ENCODE measurements at regions not wholly inside any gene's neighbourhood (a gene's known extent, or its start where the extent isn't known, plus 50 kb on each side); places are given as distances from the start of the nearest gene placed in this dataset.

DNA sequence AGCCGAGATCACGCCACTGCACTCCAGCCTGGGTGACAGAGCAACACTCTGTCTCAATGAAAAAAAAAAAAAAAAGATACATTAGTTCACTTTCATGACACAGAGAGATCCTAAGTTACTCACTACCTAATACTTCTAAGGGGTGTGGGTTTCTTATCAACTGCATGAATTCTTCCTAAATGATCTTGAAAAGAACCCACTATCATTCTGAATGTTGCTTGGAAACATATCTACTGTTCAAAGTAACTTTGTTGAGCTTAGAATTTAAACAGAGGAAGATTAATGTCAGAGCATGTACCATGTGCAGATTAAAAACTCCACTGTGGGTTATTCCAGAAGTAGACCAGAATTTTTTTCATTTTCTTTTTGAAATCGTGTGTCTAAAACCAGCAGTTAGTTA is 241.5 kb downstream of the LTN1 start:
- no peak for DNase-seq (ENCODE audit: low read depth)

DNA sequence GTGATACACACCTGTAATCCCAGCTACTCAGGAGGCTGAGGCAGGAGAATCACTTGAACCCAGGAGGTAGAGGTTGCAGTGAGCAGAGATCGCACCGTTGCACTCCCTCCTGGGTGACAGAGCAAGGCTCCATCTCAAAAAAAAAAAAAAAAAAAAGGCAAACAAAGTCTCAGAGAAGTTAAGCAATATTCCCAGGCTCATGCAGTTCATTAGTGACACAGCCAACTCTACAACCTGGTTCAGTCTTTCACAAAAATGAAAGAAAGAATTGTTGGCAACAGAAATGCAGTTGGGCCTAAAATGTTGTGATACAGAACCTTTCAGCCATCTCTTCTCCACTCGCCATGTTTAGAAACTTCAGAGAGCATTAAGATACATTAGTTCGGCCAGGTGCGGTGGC is 242.1 kb downstream of the LTN1 start:
- DNase-seq (ENCODE audit: low read depth): no peak

DNA sequence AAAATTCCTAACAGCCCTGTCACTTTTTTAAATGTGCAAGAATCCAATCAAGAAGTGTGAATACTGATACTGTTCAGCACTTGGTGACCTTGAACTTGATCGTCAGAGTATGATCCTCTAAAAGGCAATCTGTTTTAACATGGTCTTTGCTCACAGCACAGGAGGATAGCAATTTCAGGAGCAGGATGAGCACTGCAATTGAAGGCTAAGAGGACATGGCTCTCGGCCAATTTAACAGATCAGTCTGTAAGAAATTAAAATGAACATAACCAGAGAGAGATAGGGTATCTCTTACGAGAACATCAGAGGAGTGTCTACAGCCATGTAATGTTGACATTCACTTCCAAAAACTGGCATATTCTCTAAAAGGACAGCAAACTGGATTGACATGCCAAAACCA is 243.1 kb downstream of the LTN1 start:
- no peak for DNase-seq (ENCODE audit: low read depth)

DNA sequence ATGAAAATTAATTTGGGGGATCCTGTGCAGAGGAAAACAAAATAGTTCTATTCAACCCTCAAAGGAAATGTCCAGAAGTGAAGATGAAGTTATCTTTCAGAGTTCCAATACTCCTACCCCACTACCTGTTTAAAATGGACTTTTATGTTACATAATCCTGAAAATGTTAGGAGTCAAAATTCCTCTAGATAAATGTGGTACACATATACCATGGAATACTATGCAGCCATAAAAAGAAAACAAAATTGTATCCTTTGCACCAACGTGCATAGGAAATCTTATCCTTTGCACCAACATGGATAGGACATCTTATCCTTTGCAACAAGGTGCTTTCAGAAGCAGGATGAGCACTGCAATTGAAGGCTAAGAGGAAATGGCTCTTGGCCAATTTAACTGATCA is 245.2 kb downstream of the LTN1 start:
- no peak for DNase-seq (ENCODE audit: low read depth)

DNA sequence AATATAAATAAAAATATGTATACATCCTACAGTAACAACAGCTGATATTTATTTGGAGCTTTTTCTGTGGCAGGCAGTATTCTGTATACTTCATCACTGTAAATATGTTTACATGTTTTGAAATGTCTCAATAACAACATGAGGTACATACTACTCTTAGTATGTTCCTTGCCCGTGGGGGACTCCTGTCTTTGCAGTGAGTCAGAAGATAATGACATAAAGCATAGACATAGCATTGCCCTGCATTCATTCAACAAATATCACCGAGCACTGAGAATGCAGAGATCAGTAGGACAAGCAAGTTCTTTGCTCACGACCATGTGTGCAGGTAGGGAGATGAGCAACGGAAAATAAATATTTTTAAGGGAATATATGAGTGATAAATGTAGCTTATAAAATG is 246.5 kb downstream of the LTN1 start:
- no peak for DNase-seq (ENCODE audit: low read depth)

DNA sequence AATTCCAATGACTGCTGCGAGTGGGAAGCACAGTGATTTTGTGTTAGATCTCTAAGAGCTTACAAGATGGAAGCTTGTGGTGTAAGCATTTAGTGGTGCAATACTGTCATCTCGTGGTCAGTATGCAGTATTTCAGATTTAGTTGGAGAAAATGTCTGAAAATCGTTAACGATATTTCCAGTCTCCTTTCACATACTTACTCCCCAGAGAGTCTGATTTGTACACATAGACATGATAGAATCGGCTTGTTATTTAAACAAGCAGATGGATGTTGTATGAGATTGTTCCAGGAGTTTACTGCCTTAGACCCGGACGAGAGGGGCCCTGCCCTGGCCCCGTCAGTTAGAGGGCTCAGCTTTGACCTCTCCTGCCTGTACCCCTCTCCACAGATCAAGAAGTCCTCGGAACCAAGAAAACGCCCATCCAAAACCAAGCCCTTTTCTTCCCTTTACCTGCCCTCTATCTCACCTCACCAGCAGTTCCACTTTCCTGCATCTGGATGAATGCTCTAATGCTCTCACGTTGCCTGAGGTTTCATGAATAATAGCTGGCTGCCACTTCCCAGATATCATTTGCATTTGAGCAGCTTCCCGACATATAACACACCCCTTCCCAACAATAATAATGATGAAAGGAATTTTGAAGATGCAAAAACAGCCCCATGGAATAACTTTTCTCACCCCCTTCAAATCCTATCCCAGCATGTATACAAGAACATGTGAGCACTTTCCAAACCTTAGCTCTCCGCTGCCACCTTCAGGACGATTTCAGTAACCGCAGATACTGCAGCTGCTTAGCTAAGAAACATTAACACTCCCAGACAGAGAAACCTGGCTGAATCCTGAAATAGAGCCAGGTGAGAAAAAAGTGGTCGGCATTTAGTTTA is 247.3 kb downstream of the LTN1 start:
- DNase-seq (ENCODE audit: low read depth): peak; percentile 73

DNA sequence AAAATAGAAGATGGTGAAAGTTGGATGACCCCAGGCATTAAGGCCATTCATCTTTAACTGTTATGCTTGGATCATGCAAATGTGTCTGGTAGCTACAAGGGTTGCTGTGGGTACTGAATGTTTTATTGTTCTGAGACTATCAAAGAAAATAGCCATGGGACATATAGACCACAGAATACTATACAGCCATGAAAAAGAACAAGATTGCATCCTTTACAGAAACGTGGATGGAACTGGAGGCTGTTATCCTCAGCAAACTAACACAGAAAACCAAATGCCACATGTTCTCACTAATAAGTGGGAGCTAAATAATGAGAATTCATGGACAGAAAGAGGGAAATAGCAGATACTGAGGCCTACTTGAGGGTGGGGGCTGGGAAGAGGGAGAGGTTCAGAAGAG is 249.0 kb downstream of the LTN1 start:
- DNase-seq (ENCODE audit: low read depth): no peak

DNA sequence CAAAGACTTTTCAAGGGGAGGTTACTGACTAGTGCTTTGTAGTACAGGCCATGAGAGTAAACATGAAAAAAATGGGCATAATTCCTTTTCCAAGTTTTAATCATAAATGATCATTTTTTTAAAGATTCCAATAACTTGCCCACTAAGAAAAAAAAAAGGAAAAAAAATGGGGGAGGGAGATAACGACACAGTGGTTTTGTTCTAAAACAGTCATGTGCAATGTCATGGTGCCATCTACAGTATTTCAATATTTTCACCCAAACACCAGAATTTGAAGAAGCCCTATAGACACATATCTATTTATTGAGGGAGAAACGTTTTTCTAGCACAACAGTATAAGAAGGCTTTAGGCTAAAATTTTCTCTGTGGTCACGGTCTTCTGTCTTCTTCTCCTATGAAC is 250.2 kb downstream of the LTN1 start:
- peak; percentile 64 for DNase-seq (ENCODE audit: low read depth)

DNA sequence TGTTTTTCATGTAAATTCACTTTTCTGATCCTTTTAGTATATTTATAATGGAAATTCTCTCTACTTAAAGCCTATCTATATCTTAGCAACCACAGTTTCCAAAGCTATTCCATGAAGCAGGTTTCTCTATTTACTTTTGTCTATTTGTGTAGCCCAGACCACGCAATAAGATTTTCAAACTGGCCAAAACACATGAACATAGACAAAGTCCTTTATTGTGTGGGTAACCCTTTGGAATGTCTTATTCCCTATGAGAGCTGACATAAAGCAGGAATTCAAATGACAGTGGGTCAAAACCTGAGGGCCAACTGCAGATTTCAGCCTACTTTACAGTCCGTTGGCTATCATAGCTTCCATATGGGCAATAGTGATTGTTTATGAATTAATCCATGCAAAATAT is 252.6 kb downstream of the LTN1 start:
- no peak for DNase-seq (ENCODE audit: low read depth)

DNA sequence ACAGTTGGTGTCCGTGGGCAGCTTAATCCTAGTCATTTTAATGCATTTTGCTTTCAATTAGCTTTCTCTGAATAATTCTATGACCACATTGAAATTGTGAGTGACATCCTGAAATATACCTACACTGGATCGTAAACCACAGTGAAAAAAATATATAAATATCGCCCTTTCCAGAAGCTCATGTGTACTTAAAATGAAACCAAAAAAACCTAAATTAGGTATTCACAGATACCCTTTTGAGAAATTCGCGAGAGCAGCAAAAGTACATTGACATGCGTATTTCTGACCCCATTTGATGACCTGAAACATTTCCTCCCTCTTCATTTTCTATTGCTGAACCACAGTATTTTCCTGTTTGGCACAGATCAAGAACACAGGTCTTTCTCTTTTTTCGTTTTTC is 253.8 kb downstream of the LTN1 start:
- no peak for DNase-seq (ENCODE audit: low read depth)

DNA sequence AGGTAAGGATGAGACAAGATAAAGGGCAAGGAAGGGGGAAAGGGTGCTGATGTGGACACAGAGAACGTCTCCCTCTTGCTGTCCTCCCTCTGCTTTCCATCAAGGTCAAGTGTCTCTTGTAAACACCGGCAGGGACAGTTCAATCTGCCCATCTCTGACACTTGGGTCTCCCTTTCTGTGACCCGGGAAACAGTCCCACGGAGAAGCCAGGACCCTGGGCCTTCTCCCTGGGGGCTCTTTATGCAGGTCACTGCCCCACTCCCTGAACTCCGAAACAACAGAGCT is 254.3 kb downstream of the LTN1 start:
- DNase-seq (ENCODE audit: low read depth): no peak

DNA sequence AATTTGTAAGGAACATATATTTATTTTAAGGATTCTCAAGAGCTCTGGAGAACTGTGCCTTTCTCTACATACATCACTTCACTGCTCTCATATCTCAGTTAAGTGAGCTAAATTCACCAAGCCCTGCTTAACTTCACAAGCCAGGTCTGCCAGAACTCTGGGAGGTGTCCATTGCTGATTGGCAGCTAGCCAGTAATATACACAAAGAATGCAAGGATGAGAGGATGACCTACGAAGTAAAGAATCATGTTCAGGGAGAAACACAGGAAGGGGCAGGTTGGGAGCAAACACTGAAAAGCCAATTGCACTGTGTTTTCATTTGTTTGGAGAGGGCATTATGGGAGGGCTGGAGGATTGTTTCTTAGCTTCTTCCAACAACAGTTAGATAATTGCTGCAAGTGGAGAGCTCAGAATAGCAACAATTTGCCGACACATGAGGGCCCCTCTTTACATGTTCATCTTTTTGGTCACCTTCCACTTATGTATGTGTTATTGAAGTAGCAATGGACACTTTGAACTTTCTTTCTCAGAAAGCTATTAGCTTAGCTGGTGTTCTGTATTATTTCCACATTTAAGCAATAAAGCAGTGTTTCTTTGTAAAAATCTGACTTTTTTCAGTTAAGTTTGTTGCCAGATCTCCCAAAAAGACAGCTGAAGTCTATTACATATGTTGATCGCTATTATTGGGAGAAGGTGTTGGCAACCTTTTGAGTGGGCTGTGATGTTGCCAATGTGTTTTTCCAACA is 254.8 kb downstream of the LTN1 start:
- DNase-seq (ENCODE audit: low read depth): no peak

DNA sequence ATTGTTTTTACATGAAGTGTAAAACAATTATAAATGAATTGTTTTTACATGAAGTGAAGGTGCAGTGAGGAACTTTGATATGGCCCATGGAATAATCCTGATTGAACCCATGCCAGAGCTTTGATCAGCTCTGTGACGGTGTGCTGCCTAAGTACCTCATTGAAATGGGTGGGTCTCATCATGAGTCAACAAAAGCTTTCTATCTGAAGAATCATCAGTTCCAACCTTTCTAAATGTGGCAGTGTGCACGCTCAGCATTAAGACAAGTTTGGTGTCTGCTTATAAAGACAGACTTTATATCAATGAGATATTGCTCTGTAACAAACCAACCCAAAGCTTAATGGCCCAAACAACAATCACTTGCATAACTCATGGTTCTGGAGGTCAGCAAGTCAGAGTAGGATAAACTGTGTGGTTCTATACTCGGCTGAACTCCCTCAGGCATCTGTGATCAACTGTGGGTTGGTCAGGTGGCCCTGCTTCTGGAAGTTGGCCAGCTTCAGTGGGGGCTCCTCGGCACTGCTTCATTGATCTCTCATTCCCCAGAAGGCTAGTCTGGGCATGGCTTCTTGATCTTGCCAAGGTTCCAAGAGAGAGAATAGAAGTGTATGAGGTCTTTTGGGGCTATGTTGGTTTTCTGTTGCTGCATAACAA is 258.0 kb downstream of the LTN1 start:
- DNase-seq (ENCODE audit: low read depth): no peak

DNA sequence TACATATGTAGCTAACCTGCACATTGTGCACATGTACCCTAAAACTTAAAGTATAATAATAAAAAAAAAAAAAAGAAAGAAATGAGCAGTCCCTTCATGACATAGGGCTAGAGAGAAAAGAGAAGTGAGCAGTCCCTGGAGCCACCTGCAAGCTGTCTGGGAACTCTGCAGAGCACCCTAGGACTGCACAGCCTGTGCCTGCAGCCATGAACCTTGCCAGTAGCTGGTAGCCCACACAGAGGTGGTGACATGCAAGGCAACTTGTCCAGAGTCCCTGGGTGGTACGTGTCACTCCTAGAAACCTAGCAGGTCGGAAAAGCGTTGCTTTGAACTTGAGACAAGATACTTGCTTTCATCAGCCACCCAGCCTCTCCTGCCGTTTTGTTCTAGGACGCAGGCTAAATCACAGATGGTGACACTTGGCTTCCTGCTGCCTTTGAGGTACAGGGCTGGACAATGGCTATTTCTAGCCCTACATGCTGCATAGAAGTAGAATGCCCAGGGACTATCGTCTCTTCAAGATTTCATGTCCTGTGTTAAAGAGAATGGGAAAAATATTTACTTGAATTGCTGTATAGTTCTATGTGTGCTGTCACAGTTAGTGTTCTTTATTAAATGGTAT is 260.9 kb downstream of the LTN1 start:
- DNase-seq (ENCODE audit: low read depth): no peak

DNA sequence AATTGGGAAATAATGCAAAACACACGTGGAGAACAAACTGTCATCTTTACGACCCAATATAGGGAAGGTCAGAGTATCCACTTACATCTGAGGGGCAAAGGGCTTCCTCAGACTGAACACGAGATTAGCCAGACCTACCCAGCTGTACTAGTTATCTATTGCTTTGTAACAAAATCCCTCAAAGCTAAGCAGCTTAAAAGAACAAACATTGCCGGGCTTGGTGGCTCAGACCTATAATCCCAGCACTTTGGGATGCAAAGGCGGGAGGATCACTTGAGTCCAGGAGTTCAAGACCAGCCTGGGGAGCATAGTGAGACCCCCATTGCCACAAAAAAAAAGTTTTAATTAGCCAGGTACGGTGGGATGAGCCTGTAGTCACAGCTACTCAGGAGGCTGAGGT is 262.8 kb downstream of the LTN1 start:
- no peak for DNase-seq (ENCODE audit: low read depth)

DNA sequence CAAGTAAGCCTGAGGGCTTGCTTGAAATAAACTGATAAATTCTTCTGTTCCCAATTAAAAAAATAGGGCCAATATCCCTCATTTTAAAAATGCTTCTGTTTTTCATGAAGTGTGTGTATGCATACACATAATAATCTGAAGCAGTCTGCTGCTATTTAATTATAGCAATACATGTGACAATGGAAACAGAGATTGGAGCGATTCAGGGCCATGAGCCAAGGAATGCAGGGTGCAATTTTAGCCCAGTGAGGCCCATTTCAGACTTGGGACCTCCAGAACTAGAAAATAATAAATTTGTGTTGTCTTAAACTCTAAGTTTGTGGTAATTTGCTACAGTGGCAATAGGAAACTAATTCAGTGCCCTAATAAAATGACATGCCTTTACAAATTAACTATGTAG is 264.9 kb downstream of the LTN1 start:
- DNase-seq (ENCODE audit: low read depth): no peak

DNA sequence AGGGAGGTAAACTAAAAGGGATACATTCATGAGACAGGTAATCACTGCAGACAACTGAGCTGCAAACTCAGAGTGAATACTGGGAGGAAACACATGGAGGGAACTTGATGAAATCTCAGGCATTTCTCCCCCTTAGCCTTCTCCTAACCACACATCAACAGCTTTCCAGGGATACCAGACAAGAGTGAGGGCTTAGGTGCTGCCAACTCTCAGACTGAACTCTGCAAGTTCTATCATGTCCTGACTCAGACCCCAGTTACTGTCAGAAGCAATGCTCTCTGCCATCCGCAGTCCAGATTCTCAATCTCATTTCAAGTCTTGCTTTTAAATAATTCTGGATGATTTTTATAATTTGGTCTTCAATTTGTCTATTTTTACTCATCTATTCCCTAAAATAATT is 267.3 kb downstream of the LTN1 start:
- DNase-seq (ENCODE audit: low read depth): no peak

DNA sequence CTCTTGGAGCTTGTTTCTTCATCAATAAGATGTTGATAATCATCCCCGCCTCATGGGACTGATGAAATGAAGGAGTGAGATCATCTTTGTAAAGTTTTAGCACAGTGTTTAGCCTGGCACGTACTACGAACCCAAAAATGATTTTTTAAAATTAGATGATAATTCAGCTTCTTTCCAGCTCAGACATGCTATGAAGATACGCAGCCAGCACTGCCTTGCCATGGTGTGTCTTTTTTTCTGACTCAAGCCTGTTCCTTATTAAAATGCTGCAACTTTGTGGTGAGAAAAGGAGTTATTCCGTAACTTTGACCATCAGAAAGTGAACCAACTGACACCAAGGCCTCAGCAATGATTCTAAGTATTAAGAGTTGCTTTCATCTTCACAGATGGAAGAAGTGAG is 269.0 kb downstream of the LTN1 start:
- no peak for DNase-seq (ENCODE audit: low read depth)

DNA sequence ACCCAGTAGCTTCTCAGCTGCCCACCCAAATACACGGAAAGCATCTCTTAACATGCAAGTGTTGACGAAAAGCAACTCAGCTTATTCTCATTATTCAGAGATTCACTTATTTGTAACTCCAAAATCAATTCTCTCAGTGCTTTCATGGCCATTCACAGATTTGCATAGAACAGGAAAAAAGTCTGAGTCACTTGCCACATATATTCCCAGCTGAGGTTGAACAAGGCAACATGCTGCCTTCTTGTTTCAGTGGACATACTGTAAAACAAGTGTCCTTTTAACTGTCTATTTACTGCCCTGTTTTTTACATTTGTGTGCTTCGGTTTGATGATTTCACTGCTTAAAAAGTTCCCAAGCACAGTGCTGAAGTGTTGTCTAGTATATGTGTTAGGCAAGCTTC is 273.0 kb downstream of the LTN1 start:
- DNase-seq (ENCODE audit: low read depth): no peak

DNA sequence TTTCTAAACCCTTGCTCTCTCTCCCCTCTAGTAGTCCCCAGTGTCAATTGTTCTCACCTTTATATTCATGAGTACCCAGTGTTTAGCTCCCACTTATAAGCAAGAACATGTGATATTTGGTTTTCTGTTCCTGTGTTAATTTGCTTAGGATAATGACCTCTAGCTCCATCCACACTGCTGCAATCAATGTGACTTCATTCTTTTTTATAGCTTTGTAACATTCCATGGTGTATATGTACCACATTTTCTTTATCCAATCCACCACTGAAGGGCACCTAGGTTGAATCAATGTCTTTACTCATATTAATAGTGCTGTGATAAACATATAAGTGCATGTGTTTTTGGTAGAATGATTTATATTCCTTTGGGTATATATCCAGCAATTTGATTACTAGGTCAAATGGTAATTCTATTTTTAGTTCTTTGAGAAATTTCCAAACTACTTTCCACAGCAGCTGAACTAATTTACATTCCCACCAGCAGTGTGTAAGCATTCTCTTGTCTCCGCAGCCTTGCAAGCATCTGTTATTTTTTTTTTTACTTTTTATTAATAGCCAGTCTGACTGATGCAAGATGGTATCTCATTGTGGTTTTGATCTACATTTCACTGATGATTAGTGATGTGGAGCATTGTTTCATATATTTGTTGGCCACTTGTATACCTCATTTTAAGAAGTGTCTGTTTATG is 277.8 kb downstream of the LTN1 start:
- DNase-seq (ENCODE audit: low read depth): peak; percentile 13

DNA sequence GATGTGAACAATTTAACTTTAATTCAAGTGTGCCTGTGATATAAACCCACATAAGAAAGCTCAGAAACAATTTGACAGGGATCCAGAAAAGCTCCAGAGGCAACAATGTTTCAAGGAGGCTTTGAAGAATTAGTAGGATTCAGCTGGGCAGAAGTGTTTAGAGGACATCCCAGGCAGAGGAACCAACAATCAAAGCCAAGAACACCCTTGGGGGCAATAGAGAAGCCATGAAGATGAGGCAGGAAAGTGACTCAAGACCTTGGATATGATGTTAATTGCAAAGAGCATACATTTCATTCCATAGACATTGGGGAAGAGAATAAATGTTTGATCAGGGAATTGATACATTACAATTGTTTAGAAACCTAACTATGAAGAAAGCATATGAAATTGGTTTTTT is 280.3 kb downstream of the LTN1 start:
- DNase-seq (ENCODE audit: low read depth): no peak

DNA sequence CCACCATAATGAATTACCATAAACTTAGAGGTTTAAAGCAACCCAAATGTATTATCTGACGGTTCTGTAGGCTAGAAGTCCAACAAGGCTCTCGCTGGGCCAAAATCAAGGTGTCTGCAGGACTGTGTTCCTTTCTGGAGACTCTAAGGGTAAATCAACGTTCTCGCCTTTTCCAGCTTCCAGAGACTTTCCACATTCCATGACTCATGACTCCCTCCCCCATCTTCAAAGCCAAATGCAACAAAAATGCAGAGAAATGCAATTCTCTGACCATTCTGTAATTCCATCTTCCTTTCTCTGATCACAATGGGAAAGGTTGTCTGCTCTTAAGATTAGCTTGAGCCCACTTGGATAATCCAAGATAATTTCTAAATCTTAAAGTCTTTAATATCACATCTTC is 287.1 kb downstream of the LTN1 start:
- no peak for DNase-seq (ENCODE audit: low read depth)

Data from stromal cell of bone marrow (primary cell).